Activated T-cell treated with anti-CD3 and anti-CD28 coated beads for 48 hours (primary cell): ENCODE measurements at regions not wholly inside any gene's neighbourhood (a gene's known extent, or its start where the extent isn't known, plus 50 kb on each side); places are given as distances from the start of the nearest gene placed in this dataset.
"Not testable (repeated sequence)": the region's sequence is repeated elsewhere in the genome, so short reads cannot be mapped to it uniquely, and the experiment has no call there.

Source experiments
- DNase-seq: peaks from one replicate; pipeline ENCODE4 v3.0.0-alpha.2; 2020; ENCODE audit warnings: low read depth

DNA sequence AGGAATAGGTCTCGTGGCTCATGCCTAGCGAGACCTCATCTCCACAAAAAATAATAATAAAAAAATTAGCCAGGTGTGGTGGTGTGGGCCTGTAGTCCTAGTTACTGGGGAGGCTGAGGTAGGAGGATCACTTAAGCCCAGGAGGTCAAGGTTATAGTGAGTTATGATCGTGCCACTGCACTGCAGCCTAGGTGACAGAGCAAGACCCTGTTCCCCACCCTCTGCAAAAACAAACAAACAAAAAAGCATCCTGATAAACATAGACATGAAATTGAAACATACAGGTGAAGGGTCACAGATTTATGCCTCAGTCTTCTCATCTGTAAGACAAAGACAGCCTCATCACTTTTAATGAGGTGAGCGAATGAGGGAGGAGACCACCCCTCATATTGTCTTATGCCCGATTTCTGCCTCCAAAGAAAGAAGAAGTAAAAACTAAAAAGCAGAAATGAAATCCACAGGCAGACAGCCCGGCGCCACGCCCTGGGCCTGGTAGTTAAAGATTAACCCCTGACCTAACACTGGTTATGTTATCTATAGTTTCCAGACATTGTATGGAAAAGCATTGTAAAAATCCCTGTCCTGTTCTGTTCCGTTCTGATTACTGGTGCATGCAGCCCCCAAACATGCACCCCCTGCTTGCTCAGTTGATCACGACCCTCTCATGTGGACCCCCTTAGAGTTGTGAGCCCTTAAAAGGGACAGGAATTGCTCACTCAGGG is 138.5 kb downstream of the OR2B2 start:
- not testable (repeated sequence) for DNase-seq

DNA sequence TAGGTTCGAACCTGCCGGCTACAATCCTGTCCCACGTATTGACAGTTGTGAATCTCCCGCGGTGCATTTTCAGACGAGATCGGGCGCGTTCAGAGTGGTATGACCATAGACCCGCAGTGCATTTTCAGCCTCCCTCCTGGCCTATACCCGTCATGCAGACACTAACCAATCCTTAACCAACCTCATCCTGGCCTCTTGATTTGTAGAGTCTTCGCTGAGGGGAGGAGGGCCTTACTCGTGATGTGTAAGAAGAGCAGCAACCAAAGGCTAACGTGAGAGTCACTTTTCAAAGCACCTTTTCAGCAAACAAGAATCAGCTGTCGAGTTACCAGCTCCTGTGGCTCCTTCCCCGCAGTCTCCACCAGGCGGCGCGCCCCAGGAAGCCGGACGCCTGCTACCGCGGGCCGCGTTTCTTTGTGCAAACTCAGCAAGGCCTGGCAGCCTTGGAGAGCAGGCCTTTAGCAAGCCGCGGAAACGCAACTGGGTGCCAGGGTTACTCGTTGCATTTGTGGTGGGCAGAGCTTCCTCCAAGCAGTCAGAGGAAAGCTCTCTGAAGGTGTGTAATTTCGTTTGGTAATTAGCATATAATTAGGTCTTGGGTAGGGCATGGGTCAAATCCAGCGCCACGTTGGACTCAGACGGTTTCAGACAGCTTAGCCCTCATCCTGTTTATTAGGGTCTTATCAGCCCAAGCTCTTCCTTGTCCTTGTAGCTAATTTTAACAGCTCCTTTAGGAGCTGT is 139.8 kb downstream of the OR2B2 start:
- peak; percentile 84 for DNase-seq

DNA sequence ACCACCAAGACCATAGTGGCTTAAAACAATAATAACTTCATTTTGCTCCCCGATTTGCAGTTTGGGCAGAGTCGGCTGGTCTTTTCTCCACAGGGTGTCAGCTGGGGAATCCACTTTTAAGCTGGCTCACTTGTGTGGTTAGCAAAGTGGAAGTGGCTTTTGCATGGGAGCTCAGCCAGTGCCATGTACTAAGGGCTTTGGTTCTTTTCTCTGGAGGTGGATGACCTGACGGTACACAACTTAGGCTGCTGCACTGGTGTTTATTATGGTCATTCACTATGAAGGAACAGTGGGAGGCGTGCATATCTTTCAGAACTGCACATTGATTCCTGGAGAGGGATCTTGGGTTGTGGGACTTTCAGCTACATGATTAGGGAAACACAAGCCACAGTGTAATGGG is 141.0 kb downstream of the OR2B2 start:
- DNase-seq: no peak

DNA sequence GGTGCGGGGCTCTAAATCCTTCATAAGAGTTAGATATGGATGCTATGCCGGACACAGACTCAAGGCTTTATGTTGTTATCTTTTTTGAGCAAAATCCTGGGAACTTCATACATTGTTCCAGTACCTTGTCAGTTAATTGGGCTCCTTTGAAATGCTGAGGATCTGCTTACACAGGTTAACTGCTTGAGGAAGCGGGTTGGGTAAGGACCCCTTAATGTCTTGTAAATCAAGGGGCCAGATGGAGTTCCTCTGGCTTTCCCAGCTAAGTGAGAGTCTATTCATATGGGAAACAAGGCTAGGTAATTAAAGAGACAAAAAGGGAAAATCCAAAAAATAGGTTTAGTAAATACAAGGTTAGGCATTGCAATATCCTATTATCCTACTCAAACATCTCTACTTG is 141.5 kb downstream of the OR2B2 start:
- DNase-seq: no peak

DNA sequence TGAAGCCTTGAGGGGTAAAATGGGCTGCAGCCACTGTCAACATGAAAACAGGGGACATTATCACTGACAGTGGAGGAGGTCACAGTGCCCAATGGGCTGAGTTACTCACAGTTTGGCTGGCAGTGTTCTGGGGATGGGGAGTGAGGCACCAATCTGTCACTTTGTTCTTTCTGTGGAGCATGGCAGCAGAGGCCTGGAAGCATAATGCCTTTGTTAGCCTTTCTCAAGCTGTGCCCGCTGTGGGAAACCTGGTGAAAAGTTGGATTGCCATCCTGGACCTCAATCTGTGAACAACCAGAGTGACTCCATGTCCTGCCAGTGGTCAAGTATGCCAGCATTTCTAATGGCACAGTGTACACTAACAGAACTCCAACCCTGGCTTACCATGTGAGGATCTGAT is 143.6 kb downstream of the OR2B2 start:
- DNase-seq: no peak

DNA sequence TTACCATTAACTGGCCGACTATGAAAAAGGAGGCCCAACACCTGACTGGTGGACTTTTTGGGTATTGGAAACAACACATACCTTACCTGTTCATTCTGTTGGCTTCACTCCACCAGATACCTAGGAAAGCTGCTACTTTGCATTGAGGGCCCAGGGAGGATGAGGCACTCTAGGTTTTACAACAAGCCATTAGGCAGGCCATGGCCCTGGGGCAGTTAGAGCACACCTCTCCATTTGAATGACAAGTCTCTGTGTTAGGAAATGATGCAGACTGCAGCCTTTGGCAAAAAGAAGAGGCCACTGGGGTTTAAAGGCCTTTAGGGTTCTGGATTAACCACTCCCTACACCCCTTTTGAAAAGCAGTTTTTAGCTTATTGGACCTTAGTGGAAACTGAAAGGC is 144.3 kb downstream of the OR2B2 start:
- DNase-seq: no peak

DNA sequence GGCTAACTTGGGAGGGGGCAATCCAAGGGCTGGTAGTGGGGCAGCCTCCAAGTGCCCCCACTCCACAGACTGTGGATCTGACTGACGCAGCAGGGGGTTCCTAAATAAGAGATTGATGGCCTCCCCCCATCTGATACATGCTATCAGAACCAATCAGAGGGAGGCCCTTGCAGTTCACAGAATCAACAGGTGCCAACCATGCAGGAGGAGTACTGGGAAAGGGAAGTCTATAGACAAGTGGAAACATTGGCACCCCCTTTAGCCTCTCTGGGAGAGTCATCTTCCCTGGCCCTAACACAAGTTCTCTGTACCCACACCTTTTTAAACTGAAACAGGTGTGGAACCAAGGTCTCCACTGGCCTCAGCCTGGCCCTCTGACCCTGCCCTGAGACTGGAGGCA is 145.8 kb downstream of the OR2B2 start:
- no peak for DNase-seq

DNA sequence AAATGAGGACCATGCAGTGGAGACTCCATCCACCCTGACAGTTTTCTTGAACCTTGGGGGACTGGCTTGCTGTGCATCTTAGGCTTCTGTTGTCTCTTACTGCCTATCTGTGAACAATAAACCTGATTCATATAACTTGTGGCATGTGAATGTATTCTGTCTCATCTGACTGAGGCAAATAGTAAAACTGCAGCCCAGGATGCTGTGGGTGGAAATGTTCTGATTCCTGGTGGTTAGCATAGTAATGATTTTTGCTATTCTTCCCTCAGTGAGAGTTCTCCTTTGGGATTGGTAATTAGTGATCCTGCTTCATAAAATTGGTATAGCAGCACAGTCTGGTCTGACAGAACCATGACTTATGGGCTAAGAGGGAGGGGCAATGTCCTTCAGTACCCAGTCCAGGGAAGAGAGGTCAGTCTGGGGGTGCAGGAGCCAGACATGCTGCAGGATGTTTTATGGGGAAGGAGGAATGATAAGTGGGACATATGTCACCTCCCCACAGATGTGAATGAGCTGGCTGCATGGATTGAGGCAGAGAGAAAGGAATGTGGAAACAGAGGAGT is 147.1 kb downstream of the OR2B2 start:
- no peak for DNase-seq

DNA sequence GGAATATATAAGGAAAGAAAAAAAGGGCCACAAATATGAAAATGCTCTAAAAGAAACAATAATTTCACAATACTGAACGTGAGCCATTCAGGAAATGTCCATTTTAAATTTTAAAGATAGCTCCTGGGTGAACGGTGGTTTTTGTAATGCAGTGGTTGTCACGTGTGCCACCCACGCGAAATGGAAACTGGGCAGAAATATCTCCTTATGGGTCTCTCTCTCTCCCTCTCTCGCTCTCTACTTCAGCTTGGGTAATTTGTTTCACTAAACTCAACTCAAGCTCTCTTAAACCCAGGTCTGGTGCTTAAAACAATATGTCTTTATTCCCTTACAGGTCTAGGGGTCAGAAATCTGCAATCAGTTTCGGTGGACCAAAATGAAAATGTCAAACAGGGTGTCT is 150.8 kb downstream of the OR2B2 start:
- no peak for DNase-seq

DNA sequence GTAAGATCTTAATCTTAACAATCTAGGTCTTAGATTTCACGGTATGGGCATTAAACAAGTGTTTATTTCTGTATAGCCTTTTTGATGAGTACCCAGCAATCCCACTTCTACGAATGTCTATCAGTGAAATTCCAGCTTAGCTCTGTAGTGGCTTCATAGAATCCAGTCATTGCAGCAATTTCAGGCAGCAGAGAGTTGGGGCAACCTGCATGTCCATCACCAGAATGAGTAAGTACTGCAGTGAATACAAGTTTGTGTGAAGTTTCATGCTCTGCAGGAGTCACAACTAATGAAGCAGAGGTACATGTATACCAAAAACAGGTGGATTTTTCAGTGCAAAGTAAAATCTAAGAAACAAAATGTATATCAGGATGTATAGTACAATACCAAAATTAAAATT is 151.7 kb downstream of the OR2B2 start:
- no peak for DNase-seq

DNA sequence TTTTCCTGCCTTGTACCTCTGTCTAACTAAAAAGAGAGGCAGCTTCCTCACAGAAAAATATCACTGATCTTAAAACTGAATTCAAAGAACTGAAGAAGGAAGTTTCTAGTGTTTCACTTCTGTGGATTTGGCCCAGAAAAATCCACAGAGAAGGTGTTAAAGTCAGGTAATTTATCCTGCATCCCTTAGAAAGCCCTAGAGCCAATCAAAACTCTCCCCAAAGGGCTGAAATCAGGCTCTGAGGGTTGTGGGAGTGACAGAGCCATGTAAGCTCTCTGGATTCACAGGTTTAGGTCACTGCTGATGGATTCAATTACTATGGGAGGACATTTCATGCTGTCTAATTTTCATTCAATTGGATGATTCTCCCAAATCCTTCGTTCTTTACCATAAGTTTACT is 152.3 kb downstream of the OR2B2 start:
- DNase-seq: no peak

DNA sequence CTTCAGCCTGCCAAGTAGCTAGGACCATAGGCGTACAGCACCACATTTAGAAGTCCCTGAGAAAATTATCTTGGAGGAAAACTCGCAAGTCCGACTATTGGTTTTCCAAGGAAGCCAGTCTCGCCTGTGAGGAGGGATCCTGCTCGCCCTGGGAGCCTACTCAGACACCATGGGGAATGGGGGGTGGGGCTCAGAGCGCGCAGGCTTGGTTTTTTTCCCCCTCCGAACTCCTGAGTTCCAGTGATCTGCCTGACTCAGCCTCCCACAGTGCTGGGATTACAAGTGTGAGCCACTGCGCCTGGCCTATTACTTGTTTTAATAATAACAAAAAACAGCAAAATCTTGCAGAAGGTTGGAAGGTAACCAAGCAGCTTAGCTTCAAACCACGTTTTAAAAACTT is 153.7 kb downstream of the OR2B2 start:
- DNase-seq: no peak

DNA sequence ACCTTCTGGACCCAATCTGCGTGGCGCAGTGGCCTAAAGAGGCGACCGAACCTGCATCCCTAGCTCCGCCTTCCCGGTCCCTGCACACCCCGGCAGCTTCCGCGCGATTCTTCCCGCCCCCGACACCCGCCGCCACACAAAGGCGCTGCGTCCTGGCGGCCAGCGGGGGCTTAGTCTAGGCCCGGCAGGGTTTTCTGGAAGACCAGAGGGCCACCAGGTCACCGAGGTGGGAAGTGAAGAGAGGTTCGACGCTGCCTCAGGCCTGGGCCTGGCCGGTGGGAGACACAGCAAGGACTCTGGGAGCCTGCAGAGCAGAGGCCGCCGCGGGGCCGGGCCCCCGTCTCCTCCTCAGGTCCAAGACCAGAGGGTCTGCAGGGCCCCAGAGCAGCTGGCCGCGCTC is 154.9 kb downstream of the OR2B2 start:
- DNase-seq: peak; percentile 53

DNA sequence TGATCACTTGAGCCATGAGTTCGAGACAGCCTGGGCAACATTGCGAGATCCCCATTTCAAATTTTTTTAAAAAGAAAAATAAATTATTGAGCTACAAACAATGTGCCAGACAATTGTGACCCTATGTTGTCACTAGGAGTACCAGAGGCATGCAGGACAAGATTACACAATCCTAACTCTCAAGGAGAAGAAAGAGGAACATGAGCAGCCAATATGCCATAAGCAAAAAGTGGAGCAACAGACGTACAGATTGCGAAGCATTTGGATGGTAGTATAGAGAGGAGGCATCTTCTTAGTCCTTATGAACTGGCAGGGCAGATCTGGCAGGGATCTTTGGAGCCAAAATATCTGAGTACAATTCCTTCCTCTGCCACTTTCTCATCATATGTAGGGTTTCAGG is 156.4 kb downstream of the OR2B2 start:
- DNase-seq: no peak

DNA sequence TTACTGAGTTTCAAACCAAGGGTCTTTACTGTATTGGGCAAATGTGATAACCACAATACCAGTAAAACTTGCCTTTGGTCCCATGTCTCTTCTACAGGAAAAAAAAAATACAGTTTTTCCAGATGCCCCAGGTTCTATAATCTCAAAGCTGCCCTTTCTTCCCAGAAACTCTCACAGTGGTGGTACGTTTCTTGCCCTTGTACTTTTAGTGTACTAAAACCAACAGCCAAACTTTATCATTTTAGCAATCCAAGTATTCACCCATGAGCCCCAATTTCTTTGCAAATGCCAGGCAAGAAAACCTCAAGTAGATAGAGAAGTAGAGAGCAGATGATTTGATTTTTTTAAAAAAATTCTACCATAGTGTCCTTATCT is 157.8 kb downstream of the OR2B2 start:
- DNase-seq: no peak

DNA sequence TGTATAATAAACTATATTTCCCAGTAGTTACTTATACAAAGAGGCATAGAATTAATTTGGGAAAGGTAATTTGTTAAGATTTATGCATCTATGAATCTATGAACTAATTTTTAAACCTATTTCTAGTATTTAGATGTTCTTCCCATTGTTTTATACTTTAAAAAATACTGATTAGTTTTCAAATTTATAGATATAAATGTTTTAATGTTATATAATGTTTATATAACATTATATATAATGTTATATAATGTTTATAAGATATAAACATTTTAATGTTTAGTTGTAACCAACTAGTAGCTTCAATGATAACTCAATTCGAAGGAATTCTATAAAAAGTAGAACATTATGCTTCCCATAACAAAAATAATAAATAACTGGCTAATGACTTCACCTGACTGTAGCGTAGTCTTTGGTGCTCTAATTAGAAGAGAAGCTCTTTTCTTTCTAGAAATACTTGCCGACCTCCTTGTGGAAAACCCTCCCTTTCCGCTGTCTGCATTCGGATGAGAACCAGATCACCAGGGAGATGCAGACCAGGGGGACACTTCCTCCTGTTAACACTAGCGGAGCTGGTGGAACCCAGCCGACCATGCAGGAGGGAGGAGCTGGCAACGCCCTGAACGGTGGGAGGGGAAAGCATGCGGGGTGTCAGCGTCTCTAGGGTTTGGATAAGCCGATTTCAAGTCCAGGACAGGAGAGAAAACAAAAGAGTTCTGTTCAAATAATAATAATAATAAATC is 158.4 kb downstream of the OR2B2 start:
- peak; percentile 75 for DNase-seq

DNA sequence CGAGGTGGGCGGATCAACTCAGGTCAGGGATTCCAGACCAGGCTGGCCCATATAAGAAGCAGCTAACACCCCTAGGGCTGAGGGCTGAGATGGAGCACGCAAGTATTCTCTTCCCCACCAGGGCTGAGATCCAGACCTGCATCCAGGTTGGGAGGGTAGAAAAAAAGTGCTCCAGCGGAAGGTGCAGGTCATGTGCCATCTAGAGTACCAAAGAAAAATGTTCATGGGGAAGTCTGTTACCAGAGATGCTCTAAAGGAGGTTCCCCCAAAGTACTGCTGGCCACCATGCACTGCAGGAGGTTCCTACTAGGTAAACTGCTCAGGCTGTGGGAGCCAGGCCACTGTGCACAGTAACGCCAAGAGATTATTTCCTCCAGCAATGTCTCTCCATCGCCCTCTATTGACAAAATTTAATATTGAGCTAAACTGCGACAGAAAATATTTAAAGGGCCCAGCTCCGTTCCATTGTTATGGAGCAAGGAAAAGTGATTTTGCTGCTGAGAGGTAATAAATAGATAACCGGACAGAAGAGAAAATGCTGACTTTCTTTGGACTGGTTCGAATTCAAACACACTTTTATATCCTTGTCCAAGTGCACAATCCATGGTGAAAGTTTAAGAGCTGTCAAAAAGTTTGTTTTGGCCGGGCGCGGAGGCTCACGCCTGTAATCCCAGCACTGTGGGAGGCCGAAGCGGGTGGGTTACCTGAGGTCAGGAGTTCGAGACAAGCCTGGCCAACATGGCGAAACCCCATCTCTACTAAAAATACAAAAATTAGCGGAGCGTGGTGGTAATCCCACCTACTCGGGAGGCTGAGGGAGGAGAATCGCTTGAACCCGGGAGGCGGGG is 159.9 kb downstream of the OR2B2 start:
- DNase-seq: peak; percentile 25

DNA sequence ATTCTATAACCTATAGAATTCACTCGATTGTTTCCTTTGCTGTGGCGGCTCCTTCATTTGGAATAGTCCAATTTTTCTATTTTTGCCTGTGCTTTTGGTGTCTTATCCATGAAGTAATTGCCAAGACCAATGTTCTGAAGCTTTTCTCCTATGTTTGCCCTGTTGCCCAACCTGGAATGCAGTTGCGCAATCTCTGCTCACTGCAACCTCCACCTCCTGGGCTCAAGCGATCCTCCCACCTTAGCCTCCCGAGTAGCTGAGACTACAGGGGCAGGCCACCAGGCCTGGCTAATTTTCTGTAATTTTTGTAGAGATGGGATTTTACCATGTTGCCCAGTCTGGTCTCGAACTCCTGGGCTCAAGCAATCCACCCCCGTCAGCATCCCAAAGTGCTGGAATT is 163.5 kb downstream of the OR2B2 start:
- no peak for DNase-seq

DNA sequence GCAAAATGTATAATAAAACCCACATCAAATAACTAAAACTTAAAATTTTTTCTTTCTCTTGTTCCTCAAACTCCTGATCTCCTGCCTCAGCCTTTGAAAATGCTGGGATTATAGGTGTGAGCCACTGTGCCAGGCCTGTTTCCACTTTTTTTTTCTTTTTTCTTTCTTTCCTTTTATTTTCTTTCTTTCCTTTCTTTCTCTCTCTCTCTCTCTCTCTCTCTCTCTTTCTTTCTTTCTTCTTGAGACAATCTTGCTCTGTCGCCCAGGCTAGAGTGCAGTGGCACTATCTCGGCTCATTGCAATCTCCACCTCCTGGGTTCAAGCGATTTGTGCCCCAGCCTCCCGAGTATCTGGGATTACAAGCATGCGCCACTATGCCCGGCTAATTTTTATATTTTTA is 164.6 kb downstream of the OR2B2 start:
- DNase-seq: no peak

DNA sequence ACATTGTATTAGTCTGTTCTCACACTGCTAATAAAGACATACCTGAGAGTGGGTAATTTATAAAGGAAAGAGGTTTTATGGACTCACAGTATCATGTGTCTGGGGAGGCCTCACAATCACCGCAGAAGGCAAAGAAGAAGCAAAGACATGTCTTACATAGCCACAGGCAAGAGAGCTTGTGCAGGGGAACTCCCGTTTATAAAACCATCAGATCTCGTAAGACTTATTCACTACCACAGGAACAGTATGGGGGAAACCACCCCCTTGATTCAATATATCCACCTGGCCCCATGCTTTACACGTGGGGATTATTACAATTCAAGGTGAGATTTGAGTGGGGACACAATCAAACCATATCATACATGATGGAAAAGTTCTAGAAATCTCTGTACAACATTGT is 165.3 kb downstream of the OR2B2 start:
- not testable (repeated sequence) for DNase-seq

DNA sequence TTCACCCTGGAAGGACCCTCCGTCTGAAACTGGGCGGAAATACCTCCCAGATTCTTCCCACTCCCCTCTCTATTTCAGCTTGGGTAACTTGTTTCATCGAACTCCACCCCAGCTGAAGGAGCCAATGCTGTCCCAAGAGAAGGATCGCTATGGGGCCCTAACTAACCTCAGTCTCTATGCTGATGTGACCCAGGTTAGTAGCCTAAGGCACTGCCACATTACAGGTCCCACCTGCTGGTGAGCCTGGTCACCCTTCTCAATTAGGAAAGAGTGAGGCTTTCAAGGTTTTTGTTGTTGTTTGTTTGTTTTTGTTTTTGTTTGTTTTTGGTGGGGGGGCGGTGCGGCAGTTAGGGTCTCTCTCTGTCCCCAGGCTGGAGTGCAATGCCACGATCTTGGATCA is 168.4 kb downstream of the OR2B2 start:
- no peak for DNase-seq
